Subcutaneous abdominal adipose tissue (tissue), 5 donors: ENCODE measurements at regions not wholly inside any gene's neighbourhood (a gene's known extent, or its start where the extent isn't known, plus 50 kb on each side); places are given as distances from the start of the nearest gene placed in this dataset.

Source experiments
- H3K27ac ChIP-seq: one replicate; pipeline ENCODE4 v1.7.0; 2013; ENCODE audit warnings: low read depth, mild to moderate bottlenecking, inconsistent platforms, low read length, moderate library complexity
- H3K27me3 ChIP-seq, 5 donors: one replicate each; pipeline ENCODE4 v1.7.0; 2013; ENCODE audit warnings: low read length in 5 of 5, inconsistent platforms in 1 of 5; ENCODE audit not compliant: control insufficient read depth in 5 of 5, insufficient read depth in 4 of 5
- H3K36me3 ChIP-seq, 5 donors: one replicate each; pipeline ENCODE4 v1.7.0; 2013; ENCODE audit warnings: low read length in 5 of 5; ENCODE audit not compliant: control insufficient read depth in 5 of 5, insufficient read depth in 5 of 5
- H3K4me1 ChIP-seq, 5 donors: one replicate each; pipeline ENCODE4 v1.7.0; 2013; ENCODE audit warnings: low read length in 5 of 5, mild to moderate bottlenecking in 3 of 5, moderate library complexity in 1 of 5; ENCODE audit not compliant: control insufficient read depth in 5 of 5, insufficient read depth in 5 of 5
- H3K4me3 ChIP-seq, 5 donors: one replicate each; pipeline ENCODE4 v1.7.0; 2013; ENCODE audit warnings: low read length in 5 of 5, low read depth in 1 of 5
- H3K9ac ChIP-seq, 5 donors: one replicate each; pipeline ENCODE4 v1.7.0; 2013; ENCODE audit warnings: low read length in 5 of 5, mild to moderate bottlenecking in 4 of 5, moderate library complexity in 3 of 5
- H3K9me3 ChIP-seq, 5 donors: one replicate each; pipeline ENCODE4 v1.7.0; 2013; ENCODE audit warnings: low read length in 5 of 5; ENCODE audit not compliant: control insufficient read depth in 5 of 5
- donor health status: healthy.
- donor health status: healthy.
- donor health status: healthy.
- donor health status: healthy.
- donor health status: healthy.

DNA sequence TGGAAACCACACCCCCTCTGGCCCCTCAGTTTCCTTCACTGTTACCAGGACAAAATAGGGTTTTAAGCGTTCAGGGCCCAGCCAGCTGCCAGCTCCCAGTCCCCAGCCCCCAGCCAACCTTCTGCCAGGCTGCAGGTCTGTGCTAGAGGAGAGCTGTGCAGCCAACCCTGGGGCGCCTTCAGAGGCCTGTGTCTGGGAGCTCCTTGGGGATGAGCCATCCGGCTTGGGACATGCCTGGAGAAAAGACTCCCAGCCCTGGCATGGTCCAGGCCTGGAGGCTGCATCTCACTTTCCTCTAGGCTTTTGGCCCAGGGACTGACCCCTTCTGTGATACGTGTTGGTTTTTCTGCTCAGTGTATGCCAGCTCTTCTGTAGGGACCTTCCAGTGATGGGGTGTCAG lies 487.6 kb upstream of the MGMT start:
- H3K9me3 ChIP-seq, result no peaks in the 10 kb centered on the region
- no peaks in the 10 kb centered on the region for H3K36me3 ChIP-seq
- no peak overlapping the region for H3K4me3 ChIP-seq

DNA sequence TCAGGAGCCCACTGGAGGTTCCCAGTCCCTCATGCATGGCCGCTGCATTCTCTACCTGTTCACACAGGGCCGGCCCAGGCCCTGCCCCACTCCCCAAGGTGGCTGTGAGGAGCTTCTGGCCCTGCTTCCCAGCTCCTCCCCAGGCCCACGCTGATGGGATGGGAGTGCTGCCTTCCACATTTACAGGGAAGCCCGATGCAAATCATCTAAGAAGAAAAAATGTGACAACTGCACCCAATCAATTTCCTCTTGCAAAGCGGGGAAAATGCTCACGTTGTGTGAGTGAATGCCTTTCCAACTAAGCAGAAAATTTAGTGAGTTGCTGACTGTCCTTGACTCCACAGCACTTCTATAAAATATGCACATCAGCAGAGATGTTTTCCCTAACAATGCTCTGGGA lies 485.8 kb upstream of the MGMT start:
- Histone ChIP-seq H3K4me3 (no peak overlapping the region), H3K27me3 (peaks cover 0 to 3% (median 0%) of the 10 kb centered on the region in 5 donors), H3K9me3 (no peaks in the 10 kb centered on the region), H3K27ac (no peak overlapping the region), H3K4me1 (no peaks in the 10 kb centered on the region), H3K36me3 (no peaks in the 10 kb centered on the region), H3K9ac (no peak overlapping the region)

More for the DNA sequence above, 487.6 kb upstream of the MGMT start:
- H3K4me1 ChIP-seq, result no peaks in the 10 kb centered on the region
- H3K9ac ChIP-seq, result no peak overlapping the region
- peaks cover 0 to 3% (median 0%) of the 10 kb centered on the region in 5 donors for H3K27me3 ChIP-seq
- H3K27ac ChIP-seq, result no peak overlapping the region

DNA sequence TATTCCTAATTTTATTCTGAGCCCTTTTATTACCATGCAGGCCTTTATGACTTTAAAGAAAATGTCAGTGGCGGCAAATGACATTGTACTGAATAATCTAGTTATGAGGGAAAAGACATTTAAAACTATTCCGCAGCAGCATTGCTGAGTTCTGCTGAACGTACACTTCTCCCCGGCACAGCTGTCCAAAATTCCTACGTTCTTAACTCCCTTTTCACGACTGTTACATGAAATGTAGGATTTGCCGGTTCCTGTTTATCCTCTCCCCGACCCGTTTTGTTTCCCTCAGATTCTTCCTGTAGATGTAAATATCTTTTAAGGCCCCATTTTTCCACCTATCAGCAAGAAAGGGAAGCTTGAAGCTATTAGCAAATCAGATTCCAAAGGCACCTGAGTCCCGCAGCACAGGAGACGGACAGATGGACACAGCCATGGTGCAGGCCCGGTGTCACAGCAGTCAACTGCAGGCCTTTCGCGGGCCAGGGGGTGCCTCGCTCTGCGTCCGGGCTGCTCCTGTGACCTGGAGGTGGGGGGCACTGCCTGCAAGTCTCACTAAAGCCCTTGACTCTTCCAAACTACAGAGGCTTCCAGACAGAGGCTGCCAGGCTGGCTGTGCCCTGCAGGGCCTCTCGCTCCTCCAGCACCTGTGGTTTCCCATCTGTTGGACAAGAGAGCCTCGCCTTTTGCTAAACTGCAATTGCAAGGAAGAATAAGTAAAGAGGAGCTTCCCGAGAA lies 485.0 kb upstream of the MGMT start:
- H3K4me3 ChIP-seq, result no peak overlapping the region
- no peaks in the 10 kb centered on the region for H3K9me3 ChIP-seq
- H3K4me1 ChIP-seq, result no peaks in the 10 kb centered on the region
- no peaks in the 10 kb centered on the region for H3K36me3 ChIP-seq
- H3K27ac ChIP-seq, result no peak overlapping the region
- H3K9ac ChIP-seq, result no peak overlapping the region
- peaks cover 0 to 3% (median 0%) of the 10 kb centered on the region in 5 donors for H3K27me3 ChIP-seq

DNA sequence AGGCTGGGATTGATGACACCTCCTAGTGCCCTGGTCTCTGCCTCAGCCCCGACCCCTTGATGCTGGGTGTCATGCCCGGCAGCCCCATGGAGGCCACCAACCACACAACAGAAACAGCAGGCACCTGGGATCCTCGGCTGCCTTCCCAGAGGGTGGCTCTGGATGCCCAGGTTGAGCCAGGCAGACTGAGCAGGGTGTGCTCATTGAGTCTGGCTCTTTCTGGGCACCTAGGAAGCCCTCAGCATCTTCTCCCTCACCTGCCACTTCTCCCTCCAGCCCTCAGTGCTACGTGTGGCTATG lies 484.5 kb upstream of the MGMT start:
- Histone ChIP-seq H3K4me1 (no peaks in the 10 kb centered on the region), H3K4me3 (no peak overlapping the region), H3K9me3 (peaks cover 0 to under 1% (median 0%) of the 10 kb centered on the region in 5 donors), H3K27me3 (peaks cover 0 to 3% (median 0%) of the 10 kb centered on the region in 5 donors), H3K27ac (no peak overlapping the region), H3K9ac (no peak overlapping the region), H3K36me3 (no peaks in the 10 kb centered on the region)

DNA sequence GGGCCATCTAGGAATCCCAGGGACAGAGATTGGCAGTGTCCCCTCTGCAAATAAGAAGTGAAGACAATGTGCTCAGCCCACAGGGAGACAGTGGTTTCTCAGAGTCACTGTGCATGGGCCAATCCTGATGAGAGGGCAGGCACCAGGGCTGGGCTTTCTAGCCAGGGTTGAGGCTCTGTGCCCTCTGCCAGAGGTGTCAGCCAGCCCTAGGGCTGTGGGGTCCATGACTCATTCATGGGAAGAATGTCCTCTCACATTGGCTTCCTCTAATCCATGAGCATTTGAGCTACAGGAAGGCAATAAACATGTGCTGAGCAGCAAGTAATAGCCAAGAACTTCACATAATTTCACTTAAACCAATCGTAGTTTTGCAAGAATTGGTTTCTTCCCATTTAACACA lies 482.0 kb upstream of the MGMT start:
- Histone ChIP-seq H3K27me3 (peaks cover 0 to 3% (median 0%) of the 10 kb centered on the region in 5 donors), H3K4me3 (no peak overlapping the region), H3K36me3 (no peaks in the 10 kb centered on the region), H3K9me3 (peaks cover 0 to 5% (median 2%) of the 10 kb centered on the region in 5 donors), H3K9ac (no peak overlapping the region), H3K27ac (no peak overlapping the region), H3K4me1 (no peaks in the 10 kb centered on the region)

DNA sequence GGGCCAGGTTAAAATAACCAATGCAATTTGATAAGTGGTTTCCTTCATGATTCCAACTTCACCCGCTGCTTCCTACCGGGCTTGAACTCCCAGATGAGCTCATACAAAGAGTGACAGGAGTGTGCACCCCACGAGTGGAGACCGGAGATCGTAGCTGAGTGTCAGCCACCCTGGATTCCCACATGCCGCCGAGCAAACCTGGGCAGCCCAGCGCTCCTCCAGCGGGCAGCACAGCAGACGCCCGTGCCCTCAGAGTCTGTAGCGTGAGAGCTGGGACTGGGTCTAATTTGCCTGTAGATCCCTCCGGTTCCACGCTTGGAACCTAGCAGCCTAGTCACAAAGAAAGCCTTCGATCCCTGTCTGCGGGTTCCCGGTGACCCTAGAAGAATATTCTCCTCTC lies 476.1 kb upstream of the MGMT start:
- no peaks in the 10 kb centered on the region for H3K27me3 ChIP-seq
- H3K4me1 ChIP-seq, result no peaks in the 10 kb centered on the region
- H3K4me3 ChIP-seq, result no peak overlapping the region
- H3K27ac ChIP-seq, result no peak overlapping the region
- H3K9me3 ChIP-seq, result peaks cover 0 to 5% (median 2%) of the 10 kb centered on the region in 5 donors
- H3K36me3 ChIP-seq, result no peaks in the 10 kb centered on the region
- no peak overlapping the region for H3K9ac ChIP-seq

- Histone ChIP-seq H3K4me1 (no peaks in the 10 kb centered on the region), H3K4me3 (no peak overlapping the region), H3K9ac (no peak overlapping the region), H3K9me3 (peaks cover 0 to 3% (median 2%) of the 10 kb centered on the region in 5 donors), H3K36me3 (no peaks in the 10 kb centered on the region), H3K27me3 (no peaks in the 10 kb centered on the region), H3K27ac (no peak overlapping the region)
Measured at GRCh38 chr10:128992770-128993169, 474.3 kb upstream of the MGMT start.

DNA sequence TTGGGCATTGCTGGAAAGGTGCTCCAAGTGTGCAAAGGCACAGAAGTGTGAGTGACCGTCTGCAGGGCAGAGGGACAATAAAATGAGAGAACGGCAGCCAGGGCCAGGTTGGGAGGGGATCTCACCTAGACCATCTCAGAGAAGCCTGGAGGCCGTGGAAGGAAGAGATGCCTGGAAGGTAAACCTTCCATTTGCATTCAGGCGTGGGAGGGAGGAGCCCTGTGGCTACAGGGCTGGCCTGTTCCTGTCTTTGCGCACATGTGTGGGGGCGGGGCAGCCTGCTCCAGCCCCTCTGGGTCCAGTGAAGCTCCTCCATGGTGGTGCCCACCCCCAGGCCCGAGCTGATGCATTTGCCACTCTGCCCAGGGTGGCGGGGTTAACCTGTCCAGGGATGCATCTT lies 473.6 kb upstream of the MGMT start:
- Histone ChIP-seq H3K27ac (no peak overlapping the region), H3K36me3 (no peaks in the 10 kb centered on the region), H3K4me3 (no peak overlapping the region), H3K27me3 (no peaks in the 10 kb centered on the region), H3K9ac (no peak overlapping the region), H3K4me1 (no peaks in the 10 kb centered on the region), H3K9me3 (no peaks in the 10 kb centered on the region)

- no peaks in the 10 kb centered on the region for H3K4me1 ChIP-seq
- no peak overlapping the region for H3K4me3 ChIP-seq
- no peaks in the 10 kb centered on the region for H3K36me3 ChIP-seq
- H3K9ac ChIP-seq, result no peak overlapping the region
- no peaks in the 10 kb centered on the region for H3K27me3 ChIP-seq
- H3K27ac ChIP-seq, result no peak overlapping the region
- H3K9me3 ChIP-seq, result no peaks in the 10 kb centered on the region
Measured at GRCh38 chr10:128993911-128994538, 473.0 kb upstream of the MGMT start.

GRCh38 chr10:128994598-128995143 lies 472.4 kb upstream of the MGMT start:
- Histone ChIP-seq H3K27me3 (no peaks in the 10 kb centered on the region), H3K9ac (no peak overlapping the region), H3K4me3 (no peak overlapping the region), H3K4me1 (no peaks in the 10 kb centered on the region), H3K36me3 (no peaks in the 10 kb centered on the region), H3K9me3 (no peaks in the 10 kb centered on the region), H3K27ac (no peak overlapping the region)
